Activated naive CD8-positive, alpha-beta T cell treated with anti-CD3 and anti-CD28 coated beads for 36 hours (primary cell): ENCODE measurements at regions not wholly inside any gene's neighbourhood (a gene's known extent, or its start where the extent isn't known, plus 50 kb on each side); places are given as distances from the start of the nearest gene placed in this dataset.

ENCODE experiments used
- DNase-seq: peaks from one replicate; pipeline ENCODE4 v3.0.0; 2021
- H3K27ac Mint-ChIP-seq: one replicate; pipeline ENCODE4 v1.8.0; 2022; ENCODE audit warnings: mild to moderate bottlenecking, moderate library complexity, mixed read lengths
- H3K27me3 Mint-ChIP-seq: one replicate; pipeline ENCODE4 v1.8.0; 2022; ENCODE audit warnings: mild to moderate bottlenecking, mixed read lengths
- H3K36me3 Mint-ChIP-seq: one replicate; pipeline ENCODE4 v1.8.0; 2021; ENCODE audit warnings: mild to moderate bottlenecking, mixed read lengths
- H3K4me1 Mint-ChIP-seq: one replicate; pipeline ENCODE4 v1.8.0; 2021; ENCODE audit warnings: mixed read lengths
- H3K4me3 Mint-ChIP-seq: one replicate; pipeline ENCODE4 v1.8.0; 2022; ENCODE audit warnings: mild to moderate bottlenecking, moderate library complexity, mixed read lengths
- H3K9me3 Mint-ChIP-seq: one replicate; pipeline ENCODE4 v1.8.0; 2022; ENCODE audit warnings: mixed read lengths

DNA sequence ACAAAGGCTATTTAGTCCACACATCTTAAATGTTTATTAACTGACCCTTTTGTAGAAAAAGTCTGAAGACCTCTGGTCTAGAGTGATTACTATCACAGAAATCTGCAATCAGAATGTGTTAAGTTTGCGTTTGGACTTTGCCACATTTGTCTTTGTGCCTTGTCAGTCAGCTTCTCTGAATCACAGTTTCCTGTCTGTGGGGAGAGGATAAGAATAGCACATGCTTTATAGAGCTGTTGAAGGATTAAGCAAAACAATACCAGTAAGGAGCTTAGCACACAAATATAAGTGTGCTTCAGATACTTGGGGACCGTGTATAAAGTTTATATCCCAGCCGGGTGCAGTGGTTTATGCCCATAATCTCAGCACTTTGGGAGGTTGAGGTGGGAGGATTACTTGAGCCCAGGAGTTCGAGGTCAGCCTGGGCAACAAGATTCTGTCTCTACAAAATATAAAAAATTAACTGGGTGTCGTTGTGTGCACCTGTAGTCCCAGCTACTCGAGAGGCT lies 63.0 kb upstream of the BTG1 start:
- Mint-ChIP-seq H3K27ac (peak overlapping the region; percentile 91), H3K9me3 (peaks cover 11% of the 10 kb centered on the region), H3K4me1 (peaks cover 37% of the 10 kb centered on the region), H3K4me3 (peak overlapping the region; percentile 63), H3K36me3 (peaks cover 10% of the 10 kb centered on the region), H3K27me3 (no peaks in the 10 kb centered on the region)
- peak; percentile 6 for DNase-seq

DNA sequence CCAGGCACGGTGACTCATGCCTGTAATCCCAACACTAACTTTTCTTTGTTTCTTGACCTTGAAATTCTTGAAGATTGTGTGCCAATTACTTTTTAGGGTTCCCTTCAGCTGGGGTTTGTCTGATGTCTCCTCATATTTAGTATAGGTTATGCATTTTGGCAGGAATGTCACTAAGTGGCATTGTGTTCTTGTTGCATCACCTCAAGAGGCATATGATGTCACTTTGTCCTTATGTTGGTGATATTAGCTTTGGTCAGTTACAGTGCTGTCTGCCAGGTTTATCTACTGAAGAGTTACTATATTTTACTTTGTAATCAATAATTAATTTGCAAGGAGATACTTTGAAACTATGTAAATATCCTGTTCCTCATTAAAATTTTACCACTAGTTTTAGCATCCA lies 61.0 kb upstream of the BTG1 start:
- H3K9me3 Mint-ChIP-seq = peaks cover 8% of the 10 kb centered on the region

DNA sequence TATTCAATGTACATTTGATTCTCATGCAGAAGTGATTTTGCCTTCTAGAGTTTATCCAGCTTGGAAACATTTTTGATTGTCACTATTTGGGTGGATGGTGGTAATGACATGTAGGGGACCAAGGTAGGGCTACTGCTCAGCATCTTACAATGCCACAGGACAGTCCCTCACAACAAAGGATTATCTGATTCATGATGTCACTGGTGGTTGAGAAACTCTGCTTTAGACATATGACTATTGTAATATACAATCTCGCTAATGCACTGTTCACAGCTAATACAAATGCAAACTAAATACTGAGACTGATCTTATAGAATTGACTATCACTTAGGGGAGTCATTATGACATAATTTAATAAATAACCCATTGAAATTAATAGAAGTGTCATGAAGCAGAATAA lies 60.4 kb upstream of the BTG1 start:
- DNase-seq = no peak
- Mint-ChIP-seq H3K27ac (no peak overlapping the region), H3K27me3 (no peaks in the 10 kb centered on the region), H3K9me3 (peaks cover 8% of the 10 kb centered on the region), H3K4me1 (peaks cover 37% of the 10 kb centered on the region), H3K36me3 (peaks cover 5% of the 10 kb centered on the region), H3K4me3 (no peak overlapping the region)

More for the DNA sequence above, 61.0 kb upstream of the BTG1 start:
- Mint-ChIP-seq H3K36me3 (peaks cover 7% of the 10 kb centered on the region), H3K27me3 (no peaks in the 10 kb centered on the region), H3K4me1 (peaks cover 33% of the 10 kb centered on the region), H3K4me3 (no peak overlapping the region), H3K27ac (no peak overlapping the region)
- DNase-seq = no peak

DNA sequence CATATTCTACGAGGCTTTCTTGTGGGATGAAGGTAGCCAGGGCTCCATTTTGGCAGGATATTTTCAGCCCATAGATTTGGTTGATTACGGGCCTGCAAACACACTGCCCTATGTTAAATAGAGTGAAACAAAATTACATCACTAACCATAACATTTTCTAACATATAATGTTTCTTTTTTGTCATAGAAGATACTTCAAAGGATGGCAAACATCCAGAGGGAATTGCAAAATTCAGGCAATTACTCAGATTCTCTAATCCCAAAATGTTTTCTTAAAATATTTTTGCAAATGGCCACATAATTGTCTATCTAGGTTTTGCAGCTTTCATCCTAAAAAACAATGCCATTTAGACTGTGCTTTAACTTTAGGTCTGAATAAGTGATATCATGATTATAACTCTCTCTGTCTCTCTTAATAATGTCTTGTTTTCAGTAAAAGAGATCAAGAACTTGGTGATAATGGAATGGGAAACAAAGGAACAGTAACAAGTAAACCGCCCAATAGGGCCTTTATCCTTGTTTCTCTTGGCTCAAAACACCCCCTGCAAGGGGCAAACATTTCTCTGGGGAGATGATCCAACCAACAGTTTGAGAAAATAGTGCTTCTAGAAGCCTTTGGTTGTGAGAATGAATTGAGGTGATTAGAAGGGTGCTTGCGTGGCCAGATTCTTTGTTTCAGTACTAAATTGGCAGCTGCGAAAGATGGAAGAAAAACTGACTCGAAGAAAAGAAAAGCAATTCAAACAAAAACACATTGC lies 54.4 kb upstream of the BTG1 start:
- H3K27ac Mint-ChIP-seq = no peak overlapping the region
- no peak for DNase-seq
- H3K4me1 Mint-ChIP-seq = peaks cover 9% of the 10 kb centered on the region
- no peaks in the 10 kb centered on the region for H3K27me3 Mint-ChIP-seq
- no peaks in the 10 kb centered on the region for H3K36me3 Mint-ChIP-seq
- no peak overlapping the region for H3K4me3 Mint-ChIP-seq
- H3K9me3 Mint-ChIP-seq = peaks cover 9% of the 10 kb centered on the region

DNA sequence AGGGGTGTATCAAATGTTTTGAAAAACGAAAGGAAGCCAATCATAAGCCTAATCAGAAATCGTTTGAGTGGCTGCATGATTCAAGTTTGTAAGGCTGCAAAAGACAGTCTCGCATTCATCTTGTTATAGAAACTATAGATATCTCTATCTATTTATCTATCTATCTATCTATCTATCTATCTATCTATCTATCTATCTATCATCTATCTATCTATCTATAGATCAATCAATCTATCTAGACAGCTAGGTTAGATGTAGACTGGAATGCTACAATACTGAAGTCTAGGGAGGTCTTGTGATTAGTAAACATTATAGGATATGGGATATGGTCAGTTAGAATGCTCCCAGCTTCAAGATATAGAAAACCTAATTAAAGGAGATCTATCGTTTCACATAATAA lies 52.2 kb upstream of the BTG1 start:
- peaks cover 10% of the 10 kb centered on the region for H3K4me1 Mint-ChIP-seq
- peaks cover 6% of the 10 kb centered on the region for H3K9me3 Mint-ChIP-seq
- H3K27ac Mint-ChIP-seq = no peak overlapping the region
- no peaks in the 10 kb centered on the region for H3K27me3 Mint-ChIP-seq
- H3K4me3 Mint-ChIP-seq = no peak overlapping the region
- H3K36me3 Mint-ChIP-seq = no peaks in the 10 kb centered on the region
- no peak for DNase-seq

DNA sequence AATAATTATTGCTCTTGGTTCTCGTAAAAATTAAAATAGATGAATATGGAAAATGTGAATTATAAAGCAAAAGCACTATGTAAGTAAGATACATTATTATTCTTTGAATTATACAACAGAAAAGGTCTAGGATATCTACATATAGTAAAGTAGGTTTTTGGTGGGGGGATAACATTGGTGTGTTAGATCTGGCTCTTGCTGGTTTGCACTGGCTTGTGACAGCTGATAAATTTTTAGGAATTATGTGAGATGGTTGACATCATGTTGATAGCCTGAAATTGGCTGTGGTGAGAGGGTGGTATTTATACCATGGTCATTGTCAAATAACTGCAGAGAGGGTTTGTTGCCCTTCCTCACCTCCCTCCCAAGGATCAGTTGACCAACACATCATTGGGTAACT lies 50.7 kb upstream of the BTG1 start:
- Mint-ChIP-seq H3K27ac (no peak overlapping the region), H3K4me1 (peaks cover 15% of the 10 kb centered on the region), H3K9me3 (peaks cover 6% of the 10 kb centered on the region), H3K4me3 (no peak overlapping the region), H3K36me3 (no peaks in the 10 kb centered on the region), H3K27me3 (no peaks in the 10 kb centered on the region)
- DNase-seq = no peak
